SK-N-SH treated with all-trans-retinoic acid at 6 μM for 48 hours (cell line): ENCODE measurements at regions not wholly inside any gene's neighbourhood (a gene's known extent, or its start where the extent isn't known, plus 50 kb on each side); places are given as distances from the start of the nearest gene placed in this dataset.

Experiments
- ATAC-seq: fragments of 200-7000 bp; cut with Tn5 transposase; 3 replicates; pipeline ENCODE4 v1.9.1; 2020; ENCODE audit warnings: mild to moderate bottlenecking, moderate library complexity
- ARNTL ChIP-seq: fragments of 450-650 bp; formaldehyde crosslinking; IDR thresholded peaks from 2 replicates; pipeline ENCODE4 v1.5.0; 2020; ENCODE audit warnings: low read depth, mild to moderate bottlenecking, moderate library complexity, borderline replicate concordance
- BACH2 ChIP-seq: fragments of 250-450 bp; sonication (Bioruptor Pico); IDR thresholded peaks from 2 replicates; pipeline ENCODE4 v1.9.0; 2021; ENCODE audit warnings: mild to moderate bottlenecking, borderline replicate concordance
- CSDC2 ChIP-seq: fragments of 250-450 bp; sonication (Bioruptor Pico); IDR thresholded peaks from 2 replicates; pipeline ENCODE4 v1.5.0; 2020; ENCODE audit warnings: mild to moderate bottlenecking, moderate library complexity
- ESRRG ChIP-seq: fragments of 250-450 bp; sonication (Bioruptor Pico); IDR thresholded peaks from 2 replicates; pipeline ENCODE4 v1.6.1; 2021; ENCODE audit warnings: mild to moderate bottlenecking
- OSR1 ChIP-seq: fragments of 250-450 bp; sonication (Bioruptor Pico); IDR thresholded peaks from 2 replicates; pipeline ENCODE4 v1.8.0; 2022; ENCODE audit warnings: moderate library complexity, mild to moderate bottlenecking, inconsistent platforms
- PPARA ChIP-seq: fragments of 250-450 bp; sonication (Bioruptor Pico); IDR thresholded peaks from 2 replicates; pipeline ENCODE4 v1.5.0; 2020; ENCODE audit warnings: mild to moderate bottlenecking, borderline replicate concordance
- SNAI2 ChIP-seq: fragments of 250-450 bp; sonication (Bioruptor Pico); IDR thresholded peaks from 2 replicates; pipeline ENCODE4 v1.5.0; 2020; ENCODE audit warnings: mild to moderate bottlenecking, moderate library complexity
- ZC3H10 ChIP-seq: fragments of 250-450 bp; sonication (Bioruptor Pico); IDR thresholded peaks from 2 replicates; pipeline ENCODE4 v1.5.1; 2021; ENCODE audit warnings: mild to moderate bottlenecking, moderate library complexity
- ZFP3 ChIP-seq: fragments of 250-450 bp; sonication (Bioruptor Pico); IDR thresholded peaks from 2 replicates; pipeline ENCODE4 v1.5.0; 2020; ENCODE audit warnings: mild to moderate bottlenecking, moderate library complexity
- ZNF70 ChIP-seq: fragments of 450-650 bp; formaldehyde crosslinking; IDR thresholded peaks from 2 replicates; pipeline ENCODE4 v1.5.0; 2020; ENCODE audit warnings: mild to moderate bottlenecking, moderate library complexity
- ZNF8 ChIP-seq: fragments of 450-650 bp; formaldehyde crosslinking; IDR thresholded peaks from 2 replicates; pipeline ENCODE4 v1.5.0; 2020; ENCODE audit warnings: mild to moderate bottlenecking, moderate library complexity
- TF ChIP-seq, protein P1 (sequence below): fragments of 250-450 bp; sonication (Bioruptor Pico); IDR thresholded peaks from 2 replicates; pipeline ENCODE4 v1.5.0; 2020; ENCODE audit warnings: mild to moderate bottlenecking, moderate library complexity
- TF ChIP-seq, protein P2 (sequence below): fragments of 250-450 bp; sonication (Bioruptor Pico); IDR thresholded peaks from 2 replicates; pipeline ENCODE4 v1.5.1; 2020; ENCODE audit warnings: low read depth, mild to moderate bottlenecking, moderate library complexity
- TF ChIP-seq, protein P3 (sequence below): fragments of 250-450 bp; sonication (Bioruptor Pico); IDR thresholded peaks from 2 replicates; pipeline ENCODE4 v1.8.0; 2021; ENCODE audit warnings: low read depth, mild to moderate bottlenecking, moderate library complexity, borderline replicate concordance
- TF ChIP-seq, protein P4 (sequence below): fragments of 250-450 bp; sonication (Bioruptor Pico); IDR thresholded peaks from 2 replicates; pipeline ENCODE4 v1.5.1; 2021; ENCODE audit warnings: mild to moderate bottlenecking, moderate library complexity

DNA sequence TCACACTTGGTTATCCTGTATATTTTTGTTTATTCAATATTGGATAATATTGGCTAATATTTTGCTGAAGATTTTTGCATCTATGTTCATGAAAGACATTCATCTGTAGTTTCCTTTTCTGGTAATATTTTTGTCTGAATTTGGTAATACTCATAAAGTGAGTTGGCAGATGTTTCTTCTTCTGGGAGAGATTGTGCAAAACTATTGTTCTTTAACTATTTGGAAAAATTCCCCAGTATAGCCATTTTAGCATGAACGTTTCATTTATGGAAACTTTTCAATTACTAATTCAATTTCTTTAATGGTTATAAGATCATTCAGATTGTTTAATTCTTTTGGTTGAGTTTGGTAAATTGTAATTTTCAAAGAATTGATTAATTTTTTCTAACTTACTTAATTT, 560.8 kb upstream of the FZD8 start:
- no peak for TF ChIP-seq ESRRG (CRISPR knock-in tag)
- TF ChIP-seq BACH2 (CRISPR knock-in tag), result no peak
- TF ChIP-seq, all 23 proteins: peak for 0
- no peak for ATAC-seq

DNA sequence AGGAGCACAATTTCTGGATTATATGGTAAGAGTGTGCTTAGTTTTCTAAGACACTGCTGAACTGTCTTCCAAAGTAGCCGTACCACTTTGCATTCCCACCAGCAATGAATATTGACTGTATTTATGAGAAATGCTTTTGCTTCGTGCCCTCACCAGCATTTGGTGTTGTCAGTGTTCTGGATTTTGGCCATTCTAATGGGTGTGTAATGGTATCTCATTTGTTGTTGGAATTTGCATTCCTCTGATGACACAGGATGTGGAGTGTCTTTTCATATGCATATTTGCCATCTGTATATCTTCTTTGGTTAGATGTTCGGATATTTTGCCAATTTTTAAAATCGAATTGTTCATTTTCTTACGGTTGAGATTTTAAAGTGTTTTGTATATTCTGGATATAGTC, 558.5 kb upstream of the FZD8 start:
- no peak for ATAC-seq

DNA sequence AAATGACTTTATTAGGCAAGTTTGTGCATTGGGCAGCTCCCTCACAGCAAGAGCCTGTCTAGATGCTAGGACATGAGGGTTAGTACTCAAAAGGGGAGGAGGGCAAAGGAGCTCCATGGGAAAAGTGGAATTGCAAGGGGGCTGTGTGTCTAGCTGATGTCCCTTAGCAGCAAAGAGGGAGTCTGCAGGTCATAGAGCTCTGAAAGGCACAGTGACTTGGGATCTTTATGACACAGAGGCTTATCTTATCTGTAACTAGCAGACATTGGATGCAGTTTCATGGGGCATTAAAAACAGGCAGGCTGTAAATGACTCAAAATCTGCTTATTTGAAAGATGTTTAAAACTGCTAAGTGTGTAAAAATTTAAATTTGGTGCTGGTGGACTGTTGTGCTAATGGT, 556.2 kb upstream of the FZD8 start:
- TF ChIP-seq PPARA (CRISPR knock-in tag) (no peak), CSDC2 (CRISPR knock-in tag) (no peak)
- no peak for ATAC-seq

More for the DNA sequence above, 558.5 kb upstream of the FZD8 start:
- no peak for TF ChIP-seq ARNTL (CRISPR knock-in tag)
- TF ChIP-seq ZNF70 (CRISPR knock-in tag), result no peak
- TF ChIP-seq ZC3H10 (CRISPR knock-in tag), result no peak
- TF ChIP-seq PPARA (CRISPR knock-in tag), result no peak
- no peak for TF ChIP-seq ZFP3 (CRISPR knock-in tag)
- TF ChIP-seq, protein P1, sequence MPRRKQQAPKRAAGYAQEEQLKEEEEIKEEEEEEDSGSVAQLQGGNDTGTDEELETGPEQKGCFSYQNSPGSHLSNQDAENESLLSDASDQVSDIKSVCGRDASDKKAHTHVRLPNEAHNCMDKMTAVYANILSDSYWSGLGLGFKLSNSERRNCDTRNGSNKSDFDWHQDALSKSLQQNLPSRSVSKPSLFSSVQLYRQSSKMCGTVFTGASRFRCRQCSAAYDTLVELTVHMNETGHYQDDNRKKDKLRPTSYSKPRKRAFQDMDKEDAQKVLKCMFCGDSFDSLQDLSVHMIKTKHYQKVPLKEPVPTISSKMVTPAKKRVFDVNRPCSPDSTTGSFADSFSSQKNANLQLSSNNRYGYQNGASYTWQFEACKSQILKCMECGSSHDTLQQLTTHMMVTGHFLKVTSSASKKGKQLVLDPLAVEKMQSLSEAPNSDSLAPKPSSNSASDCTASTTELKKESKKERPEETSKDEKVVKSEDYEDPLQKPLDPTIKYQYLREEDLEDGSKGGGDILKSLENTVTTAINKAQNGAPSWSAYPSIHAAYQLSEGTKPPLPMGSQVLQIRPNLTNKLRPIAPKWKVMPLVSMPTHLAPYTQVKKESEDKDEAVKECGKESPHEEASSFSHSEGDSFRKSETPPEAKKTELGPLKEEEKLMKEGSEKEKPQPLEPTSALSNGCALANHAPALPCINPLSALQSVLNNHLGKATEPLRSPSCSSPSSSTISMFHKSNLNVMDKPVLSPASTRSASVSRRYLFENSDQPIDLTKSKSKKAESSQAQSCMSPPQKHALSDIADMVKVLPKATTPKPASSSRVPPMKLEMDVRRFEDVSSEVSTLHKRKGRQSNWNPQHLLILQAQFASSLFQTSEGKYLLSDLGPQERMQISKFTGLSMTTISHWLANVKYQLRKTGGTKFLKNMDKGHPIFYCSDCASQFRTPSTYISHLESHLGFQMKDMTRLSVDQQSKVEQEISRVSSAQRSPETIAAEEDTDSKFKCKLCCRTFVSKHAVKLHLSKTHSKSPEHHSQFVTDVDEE, result no peak
- TF ChIP-seq BACH2 (CRISPR knock-in tag), result no peak
- TF ChIP-seq, protein P2, sequence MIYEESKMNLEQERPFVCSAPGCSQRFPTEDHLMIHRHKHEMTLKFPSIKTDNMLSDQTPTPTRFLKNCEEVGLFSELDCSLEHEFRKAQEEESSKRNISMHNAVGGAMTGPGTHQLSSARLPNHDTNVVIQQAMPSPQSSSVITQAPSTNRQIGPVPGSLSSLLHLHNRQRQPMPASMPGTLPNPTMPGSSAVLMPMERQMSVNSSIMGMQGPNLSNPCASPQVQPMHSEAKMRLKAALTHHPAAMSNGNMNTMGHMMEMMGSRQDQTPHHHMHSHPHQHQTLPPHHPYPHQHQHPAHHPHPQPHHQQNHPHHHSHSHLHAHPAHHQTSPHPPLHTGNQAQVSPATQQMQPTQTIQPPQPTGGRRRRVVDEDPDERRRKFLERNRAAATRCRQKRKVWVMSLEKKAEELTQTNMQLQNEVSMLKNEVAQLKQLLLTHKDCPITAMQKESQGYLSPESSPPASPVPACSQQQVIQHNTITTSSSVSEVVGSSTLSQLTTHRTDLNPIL (CRISPR knock-in tag), result no peak
- no peak for TF ChIP-seq ZNF8 (CRISPR knock-in tag)
- TF ChIP-seq, protein P3, sequence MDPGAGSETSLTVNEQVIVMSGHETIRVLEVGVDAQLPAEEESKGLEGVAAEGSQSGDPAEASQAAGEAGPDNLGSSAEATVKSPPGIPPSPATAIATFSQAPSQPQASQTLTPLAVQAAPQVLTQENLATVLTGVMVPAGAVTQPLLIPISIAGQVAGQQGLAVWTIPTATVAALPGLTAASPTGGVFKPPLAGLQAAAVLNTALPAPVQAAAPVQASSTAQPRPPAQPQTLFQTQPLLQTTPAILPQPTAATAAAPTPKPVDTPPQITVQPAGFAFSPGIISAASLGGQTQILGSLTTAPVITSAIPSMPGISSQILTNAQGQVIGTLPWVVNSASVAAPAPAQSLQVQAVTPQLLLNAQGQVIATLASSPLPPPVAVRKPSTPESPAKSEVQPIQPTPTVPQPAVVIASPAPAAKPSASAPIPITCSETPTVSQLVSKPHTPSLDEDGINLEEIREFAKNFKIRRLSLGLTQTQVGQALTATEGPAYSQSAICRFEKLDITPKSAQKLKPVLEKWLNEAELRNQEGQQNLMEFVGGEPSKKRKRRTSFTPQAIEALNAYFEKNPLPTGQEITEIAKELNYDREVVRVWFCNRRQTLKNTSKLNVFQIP, result no peak
- no peak for TF ChIP-seq OSR1
- TF ChIP-seq, protein P4, sequence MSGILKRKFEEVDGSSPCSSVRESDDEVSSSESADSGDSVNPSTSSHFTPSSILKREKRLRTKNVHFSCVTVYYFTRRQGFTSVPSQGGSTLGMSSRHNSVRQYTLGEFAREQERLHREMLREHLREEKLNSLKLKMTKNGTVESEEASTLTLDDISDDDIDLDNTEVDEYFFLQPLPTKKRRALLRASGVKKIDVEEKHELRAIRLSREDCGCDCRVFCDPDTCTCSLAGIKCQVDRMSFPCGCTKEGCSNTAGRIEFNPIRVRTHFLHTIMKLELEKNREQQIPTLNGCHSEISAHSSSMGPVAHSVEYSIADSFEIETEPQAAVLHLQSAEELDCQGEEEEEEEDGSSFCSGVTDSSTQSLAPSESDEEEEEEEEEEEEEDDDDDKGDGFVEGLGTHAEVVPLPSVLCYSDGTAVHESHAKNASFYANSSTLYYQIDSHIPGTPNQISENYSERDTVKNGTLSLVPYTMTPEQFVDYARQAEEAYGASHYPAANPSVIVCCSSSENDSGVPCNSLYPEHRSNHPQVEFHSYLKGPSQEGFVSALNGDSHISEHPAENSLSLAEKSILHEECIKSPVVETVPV, result no peak

DNA sequence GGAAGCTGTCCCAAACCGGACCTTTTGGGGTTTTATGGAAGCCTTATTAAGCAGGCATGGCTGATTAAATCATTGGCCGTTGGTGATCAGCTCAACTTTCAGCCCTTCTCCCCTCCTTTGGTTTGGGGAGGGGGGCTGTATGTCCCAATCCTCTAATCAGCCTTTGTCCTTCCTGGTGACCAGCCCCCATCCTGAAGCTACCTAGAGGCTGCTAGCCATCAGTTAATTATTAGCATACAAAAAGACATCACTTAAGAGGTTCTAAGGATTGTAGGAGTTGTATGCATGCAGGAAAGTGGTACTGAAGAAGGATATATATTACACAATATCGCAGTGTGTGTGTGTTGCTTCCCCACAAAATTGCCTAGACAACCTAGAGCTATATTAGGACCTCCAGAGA, 553.3 kb upstream of the FZD8 start:
- no peak for ATAC-seq
- TF ChIP-seq ZC3H10 (CRISPR knock-in tag) (no peak), ZNF8 (CRISPR knock-in tag) (no peak), BACH2 (CRISPR knock-in tag) (no peak), PPARA (CRISPR knock-in tag) (no peak), ARNTL (CRISPR knock-in tag) (no peak), SNAI2 (no peak)
- TF ChIP-seq, protein P3, result no peak
- TF ChIP-seq, protein P2 (CRISPR knock-in tag), result no peak
- TF ChIP-seq, protein P1, result no peak
